HG03280 (cell line): ENCODE measurements at regions not wholly inside any gene's neighbourhood (a gene's known extent, or its start where the extent isn't known, plus 50 kb on each side); places are given as distances from the start of the nearest gene placed in this dataset.

ENCODE experiments used
- ATAC-seq: cut with Tn5 transposase; IDR thresholded peaks from one replicate; pipeline ENCODE4 v1.9.1; 2021; ENCODE audit warnings: mild to moderate bottlenecking, moderate library complexity; ENCODE audit not compliant: unreplicated experiment

DNA sequence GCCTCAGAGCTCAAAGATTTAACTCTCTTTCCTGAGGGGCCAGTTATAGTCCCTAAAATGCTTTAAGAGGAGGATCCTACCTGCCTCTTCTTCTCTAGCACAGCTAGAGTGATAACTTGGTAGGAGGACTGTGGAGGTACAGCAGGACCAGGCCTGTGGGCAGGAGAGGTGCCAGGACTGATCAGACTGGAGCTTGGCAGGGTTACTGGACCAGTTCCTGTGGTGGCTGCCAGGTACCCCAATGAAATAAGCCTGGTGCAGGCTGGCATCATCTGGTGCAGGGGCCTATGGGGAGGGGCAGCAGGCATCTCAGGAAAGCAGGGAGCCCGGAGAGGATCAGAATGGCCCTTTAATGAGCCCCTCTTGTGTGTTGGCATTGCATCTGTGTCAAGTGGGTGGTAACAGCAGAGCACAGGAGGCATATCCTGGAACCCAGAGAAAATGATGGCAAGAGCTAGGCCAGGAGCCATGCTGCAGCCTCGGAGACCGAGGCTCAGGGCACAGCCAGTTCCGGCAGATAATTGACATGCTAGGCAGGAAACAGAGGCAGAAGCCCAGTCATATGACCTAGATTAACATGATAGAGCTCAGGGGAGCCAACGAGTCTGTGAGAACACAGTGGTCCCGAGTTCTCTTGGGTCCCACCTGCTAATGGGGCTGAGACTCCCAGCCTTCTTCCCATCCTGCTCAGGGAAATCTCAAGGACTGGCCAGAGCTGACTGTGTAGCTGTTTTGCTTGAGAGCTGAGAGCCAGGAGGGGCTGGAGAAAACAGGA lies 187.5 kb upstream of the ZBED5 start:
- ATAC-seq: no peak

DNA sequence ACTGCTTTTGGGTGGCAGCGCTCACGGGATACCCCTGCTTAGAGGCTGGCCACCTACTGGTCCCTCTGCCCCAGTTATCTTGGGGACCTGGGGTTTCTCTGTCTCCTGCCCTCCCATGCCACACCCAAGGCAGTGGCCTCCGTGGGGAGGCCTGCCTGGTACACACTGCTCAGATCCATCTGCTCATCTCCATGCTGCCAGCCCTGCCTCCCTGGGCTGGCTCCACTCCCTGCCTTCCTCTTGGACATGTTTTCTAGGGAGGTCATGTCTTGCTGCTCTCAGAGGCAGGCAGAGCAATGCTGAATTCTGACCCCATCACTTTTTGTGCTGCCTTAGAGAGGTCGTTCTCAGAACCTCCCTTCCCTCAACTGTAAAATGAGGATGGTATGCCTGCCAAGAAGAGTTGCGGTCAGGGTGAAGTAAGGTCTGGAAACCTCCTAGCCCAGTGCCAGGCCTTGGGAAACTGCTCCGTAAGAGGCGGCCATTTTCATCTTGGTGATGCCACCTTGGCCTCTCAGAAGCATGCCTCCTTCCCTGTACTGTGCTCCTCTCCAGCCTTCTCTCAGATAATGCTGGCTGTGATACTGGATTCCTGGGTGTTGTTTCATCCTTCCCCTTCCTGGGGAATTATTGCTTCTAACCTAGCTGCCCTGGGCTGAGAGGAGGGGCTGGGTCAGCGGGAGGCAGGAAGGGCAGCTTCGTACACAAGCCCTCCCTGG lies 186.4 kb upstream of the ZBED5 start:
- no peak for ATAC-seq

DNA sequence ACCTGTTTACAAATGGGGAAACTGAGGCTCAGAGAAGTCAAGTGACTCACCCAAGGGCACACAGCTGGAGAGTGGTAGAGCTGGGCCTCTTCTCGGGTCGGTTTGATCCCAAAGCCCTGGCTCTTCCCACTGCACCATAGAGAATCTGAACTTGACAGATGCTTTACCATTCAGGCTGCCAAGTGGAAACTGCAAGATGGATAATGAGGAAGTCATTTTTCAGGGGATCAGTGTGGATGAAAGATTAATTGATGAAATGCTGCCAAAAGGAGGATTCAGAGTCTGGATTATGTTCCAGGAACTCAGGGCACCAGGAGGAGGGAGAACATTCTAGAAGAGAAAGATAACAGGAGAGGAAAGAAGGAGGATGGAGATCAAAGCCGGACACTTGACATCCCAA lies 185.9 kb upstream of the ZBED5 start:
- ATAC-seq: no peak

DNA sequence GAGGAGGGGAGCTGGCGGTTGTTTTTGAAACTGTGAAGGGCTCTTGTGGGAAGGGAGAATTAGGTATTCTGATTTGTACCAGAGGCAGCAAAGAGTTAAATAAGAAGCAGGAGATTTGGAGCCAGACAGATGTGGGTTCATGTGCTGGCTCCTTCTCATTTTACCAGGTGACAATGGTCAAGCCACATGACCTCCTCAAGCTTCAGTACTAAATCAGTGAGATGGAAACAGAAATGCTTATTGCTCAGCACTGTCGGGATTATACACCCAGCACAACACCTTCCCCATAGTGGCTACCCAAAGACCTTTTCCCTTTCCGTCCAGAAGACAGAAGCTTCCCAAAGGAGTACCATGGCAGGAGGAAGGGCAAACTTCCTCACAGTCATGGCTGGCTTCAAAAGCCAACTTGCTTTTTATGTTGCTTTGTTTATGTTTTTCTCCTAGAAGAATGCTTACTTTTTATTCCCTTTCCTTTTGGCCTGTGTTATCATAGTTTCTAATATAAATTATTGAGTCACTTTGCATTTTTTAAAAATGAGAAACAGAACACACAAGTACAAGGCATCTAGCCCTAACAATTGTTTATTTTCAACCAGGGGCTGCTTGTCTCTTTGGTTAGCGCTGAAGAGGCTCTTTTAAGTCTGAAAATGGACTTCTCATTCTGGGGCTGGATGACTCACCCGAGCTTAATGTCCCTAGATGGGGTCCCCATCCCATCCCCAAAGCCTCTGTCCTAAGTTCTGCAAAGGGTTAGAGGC lies 181.5 kb upstream of the ZBED5 start:
- no peak for ATAC-seq

DNA sequence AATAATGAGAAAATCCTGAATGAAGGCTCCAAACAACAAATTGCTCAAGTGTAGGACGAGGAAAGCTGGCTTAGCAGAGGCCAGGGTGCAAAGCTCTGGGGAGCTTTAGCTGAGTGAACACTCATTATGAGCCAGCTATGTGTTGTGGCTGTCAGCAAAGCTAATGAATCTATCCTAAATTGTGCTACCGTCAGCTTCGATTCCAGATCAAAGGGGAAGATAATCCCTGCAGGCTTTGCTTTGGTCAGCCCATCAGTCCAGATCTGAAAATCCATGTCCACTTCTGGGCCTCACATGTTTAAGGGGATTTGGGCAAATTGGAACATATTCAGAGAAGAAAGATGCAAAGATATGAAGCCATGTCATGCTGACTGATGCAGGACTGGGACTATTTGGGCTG lies 180.9 kb upstream of the ZBED5 start:
- no peak for ATAC-seq

DNA sequence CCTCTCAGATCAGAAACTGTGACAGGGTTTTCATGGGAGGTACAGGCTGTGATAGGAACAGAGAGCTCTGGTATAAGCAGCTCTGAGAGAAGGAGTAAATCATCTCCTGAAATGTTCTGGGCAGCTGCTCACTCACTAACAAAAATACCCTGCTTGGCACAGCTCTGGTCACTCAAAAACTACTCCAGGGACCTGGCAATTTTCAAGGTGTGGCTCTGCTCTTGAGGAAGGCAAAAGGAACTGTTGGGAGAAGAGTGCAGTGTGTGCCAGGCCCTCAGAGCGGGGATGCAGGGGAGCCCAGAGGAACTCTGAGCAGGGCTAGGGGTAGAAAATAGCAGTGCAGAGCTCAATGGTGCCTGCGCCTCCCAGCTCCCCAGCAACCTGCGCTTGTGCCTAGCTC lies 180.5 kb upstream of the ZBED5 start:
- ATAC-seq: no peak

DNA sequence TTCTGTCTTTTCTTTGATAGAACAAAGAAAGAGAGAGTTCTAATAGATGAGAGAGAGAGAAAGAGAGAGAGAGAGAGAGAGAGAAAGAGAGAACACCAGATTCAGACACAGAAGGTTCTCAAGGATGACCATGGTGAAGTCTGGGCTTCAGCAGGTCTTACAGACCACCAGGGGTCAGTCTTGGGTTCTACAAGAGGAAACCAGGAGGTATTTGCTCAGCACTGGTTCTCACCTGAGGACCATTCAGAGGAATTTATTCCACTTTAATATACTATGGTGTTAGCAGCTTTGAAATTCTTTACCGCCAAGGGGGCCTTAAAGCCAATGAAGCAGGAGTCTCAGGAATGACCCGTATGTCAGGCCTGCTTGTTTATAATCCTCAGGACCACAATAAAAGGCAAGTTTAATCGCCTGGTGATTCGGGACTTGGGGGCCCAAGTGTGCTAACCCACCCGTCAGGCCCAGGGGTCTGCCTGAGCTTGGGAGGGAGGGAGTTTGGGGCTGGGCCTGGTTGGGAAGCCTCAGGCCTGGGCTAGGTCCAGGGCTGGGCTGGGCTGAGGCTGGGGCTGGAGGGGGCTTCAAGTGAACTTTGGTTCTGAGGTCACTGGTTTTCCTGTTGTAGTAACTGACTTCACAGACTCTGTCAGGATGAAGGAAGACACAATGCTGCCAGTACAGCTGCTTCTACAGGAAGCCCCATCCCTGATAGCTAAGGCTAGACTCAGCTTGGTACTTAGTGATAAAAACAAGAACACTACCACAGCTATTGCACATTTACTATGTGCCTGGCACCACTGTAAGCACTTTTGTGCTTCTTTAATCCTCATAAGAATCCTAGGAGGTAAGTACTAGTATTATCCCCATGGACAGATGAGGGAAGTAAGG lies 179.2 kb upstream of the ZBED5 start:
- no peak for ATAC-seq

DNA sequence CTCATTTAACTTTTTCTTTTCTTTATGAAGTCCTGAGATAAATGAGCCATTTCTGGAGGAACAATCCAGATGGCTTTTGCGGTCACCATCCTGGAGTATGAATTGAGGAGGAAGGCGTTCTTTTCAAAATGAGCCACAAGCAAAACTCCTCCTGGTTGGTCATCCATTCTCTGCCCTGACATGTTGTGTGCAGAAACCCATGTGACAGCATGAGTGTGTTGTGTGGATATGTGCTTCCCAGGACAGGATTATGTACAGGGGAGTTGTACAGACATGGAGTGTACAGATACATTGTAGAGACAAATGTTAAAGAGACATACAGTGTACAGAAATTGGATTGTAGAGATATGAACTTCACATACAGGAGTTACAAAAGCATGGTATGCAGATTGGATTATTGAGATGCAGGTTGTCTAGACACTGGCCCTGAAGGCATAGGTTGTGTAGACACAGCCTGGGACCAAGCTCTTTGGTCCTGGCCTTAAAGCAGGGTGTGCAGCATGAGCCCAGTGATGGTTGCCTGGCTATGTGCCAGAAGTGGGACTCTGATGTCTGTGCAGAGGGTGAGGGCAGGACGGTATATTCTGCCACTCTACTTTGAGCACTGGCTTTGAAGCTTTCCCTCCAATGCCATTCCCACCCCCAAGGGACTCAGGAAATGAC lies 178.5 kb upstream of the ZBED5 start:
- no peak for ATAC-seq

DNA sequence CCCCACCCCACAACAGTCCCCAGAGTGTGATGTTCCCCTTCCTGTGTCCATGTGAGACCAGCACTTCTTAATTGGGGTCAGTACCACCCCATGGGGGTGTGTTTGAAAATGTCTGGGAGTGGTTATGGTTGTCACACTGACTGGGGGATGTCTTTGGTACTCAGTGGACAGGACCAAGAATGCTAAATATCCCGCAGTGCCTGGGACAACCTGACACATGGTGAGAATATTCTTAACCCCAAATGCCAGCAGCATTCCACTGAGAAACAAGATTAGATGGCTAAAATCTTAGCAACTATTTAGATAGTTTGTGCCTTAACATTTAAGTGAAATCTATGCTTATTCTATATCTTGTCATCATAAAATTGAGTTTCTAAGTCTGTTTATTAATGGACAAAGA lies 177.5 kb upstream of the ZBED5 start:
- ATAC-seq: no peak

DNA sequence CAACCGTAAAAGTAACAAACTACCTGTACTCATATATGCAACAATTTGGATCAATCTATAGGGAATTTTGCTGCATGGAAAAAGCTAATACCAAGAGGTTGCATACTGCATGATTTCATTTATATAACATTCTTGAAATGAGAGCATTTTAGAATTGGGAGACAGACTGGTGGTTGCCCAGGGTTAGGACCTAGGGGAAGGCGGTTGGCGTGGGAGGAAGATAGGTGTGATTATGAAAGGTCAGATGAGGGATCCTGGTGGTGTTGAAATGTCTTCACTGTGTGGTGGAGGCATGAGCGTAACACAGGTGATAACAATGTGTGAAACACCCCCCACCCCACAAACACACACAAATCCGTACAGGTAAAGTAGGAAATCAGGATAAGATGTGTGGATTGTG lies 176.6 kb upstream of the ZBED5 start:
- ATAC-seq: no peak

DNA sequence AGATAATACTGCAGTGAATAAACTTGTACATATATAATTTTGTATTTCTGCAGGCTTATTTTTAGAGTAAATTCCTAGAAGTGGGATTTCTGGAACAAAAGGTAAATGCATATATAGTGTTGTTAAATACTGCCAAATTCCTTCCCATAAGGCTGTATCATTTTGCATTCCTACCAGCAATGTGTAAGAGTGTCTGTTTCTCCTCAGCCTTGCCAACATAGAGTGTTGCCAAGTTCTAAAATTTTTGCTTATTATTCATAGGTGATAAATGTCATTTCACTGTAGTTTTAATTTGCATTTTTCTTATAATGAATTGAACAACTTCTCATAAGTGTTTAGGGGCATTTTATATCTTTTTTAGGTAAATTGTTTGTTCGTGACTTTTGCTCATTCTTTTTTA lies 174.2 kb upstream of the ZBED5 start:
- no peak for ATAC-seq

DNA sequence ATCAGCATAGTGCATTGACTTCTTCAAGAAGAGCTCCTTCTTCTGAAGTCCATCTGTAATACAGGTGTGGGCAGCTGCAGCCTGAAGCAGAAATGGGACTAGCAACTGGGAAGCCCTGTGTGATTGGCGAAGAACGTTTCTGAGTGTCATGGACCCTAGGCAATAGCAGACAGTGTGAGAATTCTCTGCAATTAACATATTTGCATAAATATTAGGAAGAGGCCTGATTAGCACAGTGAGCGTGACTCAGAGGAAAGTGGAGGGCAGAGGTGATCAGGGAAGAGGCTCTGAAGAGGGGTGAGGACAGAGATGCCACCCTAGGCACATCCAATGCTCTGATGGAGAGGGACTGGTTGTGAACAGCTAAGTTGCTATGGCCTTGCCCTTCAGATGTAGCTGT lies 171.2 kb upstream of the ZBED5 start:
- no peak for ATAC-seq

DNA sequence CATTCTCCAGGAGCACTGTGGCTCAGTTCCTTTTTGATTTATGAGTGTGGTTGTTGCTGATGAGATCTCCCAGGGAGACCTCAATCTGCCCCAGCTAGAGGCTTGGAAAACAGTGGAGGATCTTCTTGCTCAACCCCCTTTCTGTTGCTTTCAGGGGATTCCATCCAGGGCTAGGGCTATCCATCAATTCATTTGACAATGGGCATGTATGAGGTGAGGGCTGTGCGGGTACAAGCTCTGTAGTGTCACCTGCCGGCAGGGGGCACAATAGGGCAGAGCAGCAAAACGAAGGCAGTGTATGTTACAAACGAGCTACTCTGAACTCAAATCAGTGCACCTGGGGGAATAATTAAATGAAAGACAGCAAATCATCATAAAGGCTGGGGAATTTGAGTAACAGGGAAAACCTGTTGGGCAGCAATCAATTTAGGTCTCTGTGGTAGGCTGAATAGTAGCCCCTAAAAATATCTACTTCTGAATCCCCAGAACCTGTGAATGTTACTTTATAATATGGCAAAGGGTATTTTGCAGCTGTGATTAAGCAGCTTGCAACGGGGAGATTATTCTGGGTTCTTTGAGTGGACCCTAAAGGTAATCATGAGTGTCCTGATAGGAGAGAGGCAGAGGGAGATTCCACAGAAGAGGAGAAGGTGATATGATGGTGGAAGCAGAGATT lies 170.3 kb upstream of the ZBED5 start:
- peak; percentile 66 for ATAC-seq

DNA sequence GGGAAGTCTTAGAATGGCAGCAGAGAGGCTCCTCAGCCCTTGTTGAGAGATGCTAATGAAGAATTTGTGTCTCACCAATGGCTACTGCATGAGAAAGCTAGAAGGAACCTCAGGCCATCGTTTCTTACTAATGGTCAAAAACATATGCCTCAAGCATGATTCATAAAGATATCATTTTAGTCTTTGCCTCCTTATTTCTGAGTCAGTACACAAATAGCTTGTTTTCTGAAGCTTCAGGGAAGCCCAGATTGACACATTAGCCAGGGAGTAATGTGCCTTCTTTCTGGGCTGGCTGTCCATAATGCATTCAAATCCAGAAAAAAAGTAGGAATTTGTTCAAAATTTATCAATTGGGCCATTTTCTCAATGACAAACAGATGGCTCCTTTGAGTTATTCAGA lies 169.4 kb upstream of the ZBED5 start:
- ATAC-seq: no peak

DNA sequence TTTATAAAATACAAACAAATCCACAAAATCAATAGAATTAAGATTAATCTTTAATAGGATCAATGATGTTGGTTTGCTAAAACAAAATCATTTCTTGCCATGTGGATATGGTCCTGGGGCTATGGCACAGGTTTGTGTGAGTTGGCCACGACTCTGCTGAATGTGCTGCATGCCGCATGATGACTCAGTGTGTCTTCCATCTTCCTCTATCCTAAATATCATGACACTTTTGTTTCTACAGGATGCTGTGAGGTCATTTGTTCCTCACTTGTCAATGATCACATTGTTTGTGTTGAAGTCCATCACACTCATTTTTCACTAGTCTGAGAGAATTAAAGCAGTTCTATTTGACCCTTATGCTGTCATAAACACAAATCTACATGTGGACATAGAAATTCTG lies 167.2 kb upstream of the ZBED5 start:
- ATAC-seq: no peak

DNA sequence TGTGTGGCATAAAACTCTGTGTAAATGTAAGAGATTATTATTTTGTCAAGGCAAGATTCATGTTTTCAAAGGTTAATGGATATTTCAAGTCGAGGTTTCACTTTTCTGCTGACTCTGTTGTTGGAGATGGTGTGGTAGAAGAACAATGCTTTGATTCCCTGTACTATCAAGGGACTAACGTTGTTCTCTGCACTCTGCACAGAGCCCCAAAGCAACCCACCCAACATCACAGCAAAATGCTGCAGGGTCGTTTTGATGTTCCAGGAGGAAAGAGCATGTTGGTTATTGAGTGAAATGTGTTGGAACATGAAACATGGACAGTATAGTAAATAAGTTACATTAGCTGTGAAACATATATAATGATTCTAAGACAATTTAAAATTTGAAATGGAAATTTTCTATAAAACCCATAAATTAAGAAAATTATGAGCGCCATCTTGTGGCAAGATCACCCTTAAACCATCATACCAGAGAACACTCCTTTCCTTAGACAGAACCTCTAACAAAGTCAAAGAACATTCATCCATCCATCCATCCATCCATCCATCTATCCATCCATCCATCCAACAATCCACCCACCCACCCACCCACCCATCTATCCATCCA lies 164.4 kb upstream of the ZBED5 start:
- no peak for ATAC-seq

DNA sequence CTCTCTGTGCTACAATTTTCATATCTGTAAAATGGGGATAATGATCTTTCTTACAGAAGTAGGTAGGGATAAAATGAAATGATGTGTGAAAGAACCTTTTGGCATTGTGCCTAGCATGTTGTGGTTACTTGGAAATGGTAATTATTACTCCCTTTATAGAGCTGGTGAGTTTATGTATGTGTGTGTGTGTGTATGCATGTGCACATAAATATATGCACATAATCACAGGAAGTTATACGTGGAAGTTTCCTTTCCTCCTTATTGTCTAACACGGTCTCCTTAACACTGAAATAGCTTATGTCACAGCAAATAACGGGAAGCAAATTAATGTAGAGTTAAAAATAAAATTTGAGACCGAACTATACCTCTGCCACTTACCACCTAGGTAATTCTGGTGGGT lies 163.7 kb upstream of the ZBED5 start:
- no peak for ATAC-seq

DNA sequence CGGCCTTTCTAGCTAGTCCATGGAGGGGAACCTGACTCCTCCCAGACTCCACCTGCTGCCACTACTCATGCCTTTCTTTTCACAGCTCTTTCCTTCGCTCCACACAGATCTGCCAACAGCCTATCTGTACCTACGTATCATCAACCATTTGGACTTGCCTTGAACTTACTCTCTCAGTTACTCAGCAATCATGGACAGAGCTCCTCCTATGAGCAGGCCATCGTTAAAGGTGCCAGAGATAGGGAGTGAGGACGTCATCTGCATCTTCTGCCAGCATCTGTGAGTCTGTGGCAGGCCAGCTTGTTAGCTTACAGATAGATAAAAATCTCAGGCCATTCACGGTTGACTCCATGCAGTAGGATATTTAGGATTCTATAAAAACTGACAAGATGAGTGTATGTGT lies 162.9 kb upstream of the ZBED5 start:
- no peak for ATAC-seq

DNA sequence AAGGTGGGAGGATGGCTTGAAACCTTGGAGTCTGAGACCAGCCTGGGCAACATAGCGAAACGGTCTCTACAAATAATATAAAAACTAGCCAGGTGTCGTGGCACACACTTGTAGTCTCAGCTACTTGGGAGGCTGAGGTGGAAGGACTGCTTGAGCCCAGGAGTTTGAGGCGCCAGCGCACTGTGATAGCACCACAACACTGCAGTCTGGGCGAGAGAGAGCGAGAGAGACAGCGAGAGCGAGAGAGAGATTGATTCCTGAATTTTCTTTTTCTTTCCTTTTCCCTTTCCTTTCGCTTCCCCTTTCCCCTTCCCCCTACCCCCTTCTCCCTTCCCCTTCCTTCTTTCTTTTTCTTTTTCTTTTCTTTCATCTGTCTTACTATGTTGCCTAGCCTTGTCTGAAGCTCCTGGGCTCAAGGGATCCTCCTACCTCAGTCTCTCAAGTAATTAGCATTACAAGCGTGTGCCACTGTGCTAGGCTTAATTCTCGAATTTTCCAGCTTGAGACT lies 162.4 kb upstream of the ZBED5 start:
- ATAC-seq: no peak
